DOHH2 (cell line): ENCODE measurements at regions not wholly inside any gene's neighbourhood (a gene's known extent, or its start where the extent isn't known, plus 50 kb on each side); places are given as distances from the start of the nearest gene placed in this dataset.

Experiments used
- EZH2phosphoT487 ChIP-seq: fragments of 200-600 bp; sonication (generic); IDR thresholded peaks from 2 replicates; pipeline ENCODE4 v1.6.1; 2017; ENCODE audit warnings: borderline replicate concordance, mild to moderate bottlenecking, antibody characterized with exemption, low read length, moderate library complexity, mixed read lengths
- TF ChIP-seq, protein P1 (sequence below): fragments of 200-600 bp; sonication (generic); IDR thresholded peaks from one replicate; pipeline ENCODE4 v1.5.1; 2014; ENCODE audit warnings: antibody characterized with exemption, mild to moderate bottlenecking, low read depth, low read length; ENCODE audit not compliant: poor library complexity, severe bottlenecking

GRCh38 chr10:6842722-6843121 lies 262.6 kb upstream of the PRKCQ start:
- TF ChIP-seq, protein P1, sequence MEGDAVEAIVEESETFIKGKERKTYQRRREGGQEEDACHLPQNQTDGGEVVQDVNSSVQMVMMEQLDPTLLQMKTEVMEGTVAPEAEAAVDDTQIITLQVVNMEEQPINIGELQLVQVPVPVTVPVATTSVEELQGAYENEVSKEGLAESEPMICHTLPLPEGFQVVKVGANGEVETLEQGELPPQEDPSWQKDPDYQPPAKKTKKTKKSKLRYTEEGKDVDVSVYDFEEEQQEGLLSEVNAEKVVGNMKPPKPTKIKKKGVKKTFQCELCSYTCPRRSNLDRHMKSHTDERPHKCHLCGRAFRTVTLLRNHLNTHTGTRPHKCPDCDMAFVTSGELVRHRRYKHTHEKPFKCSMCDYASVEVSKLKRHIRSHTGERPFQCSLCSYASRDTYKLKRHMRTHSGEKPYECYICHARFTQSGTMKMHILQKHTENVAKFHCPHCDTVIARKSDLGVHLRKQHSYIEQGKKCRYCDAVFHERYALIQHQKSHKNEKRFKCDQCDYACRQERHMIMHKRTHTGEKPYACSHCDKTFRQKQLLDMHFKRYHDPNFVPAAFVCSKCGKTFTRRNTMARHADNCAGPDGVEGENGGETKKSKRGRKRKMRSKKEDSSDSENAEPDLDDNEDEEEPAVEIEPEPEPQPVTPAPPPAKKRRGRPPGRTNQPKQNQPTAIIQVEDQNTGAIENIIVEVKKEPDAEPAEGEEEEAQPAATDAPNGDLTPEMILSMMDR: no peak
- TF ChIP-seq EZH2phosphoT487: no peak
